ENCODE measurements at regions not wholly inside any gene's neighbourhood (a gene's known extent, or its start where the extent isn't known, plus 50 kb on each side); places are given as distances from the start of the nearest gene placed in this dataset.
"Not testable (repeated sequence)": the region's sequence is repeated elsewhere in the genome, so short reads cannot be mapped to it uniquely, and the experiment has no call there.

- intact Hi-C loops (cut with DNase I; ENCODE audit: low total_unique reads): no loop called here
- 53 to 88% (median 69%) methylated on average over 1 of the region's 1 CpG for whole genome bisulfite sequencing, 5 donors
- Histone ChIP-seq H3K4me1 (no peaks in the 10 kb centered on the region), H3K36me3 (no peaks in the 10 kb centered on the region), H3K27me3 (replicated peaks in 1 of 7) (no peaks in the 10 kb centered on the region), H3K27ac (no peak overlapping the region), H3K4me3 (no peak overlapping the region), H3K9me3 (peaks cover 0 to 3% (median 0%) of the 10 kb centered on the region in 8 donors)
- no peak for DNase-seq
- no peak for TF ChIP-seq CTCF (IDR thresholded peaks at IDR 0.05 in 8 of 11, conservative IDR thresholded peaks at IDR 0.05 in 3 of 11)
- TF ChIP-seq POLR2A (IDR thresholded peaks at IDR 0.05): no peak
- TF ChIP-seq POLR2AphosphoS5 (IDR thresholded peaks at IDR 0.05): no peak
These were observed 136.8 kb downstream of the KLF8 start for GRCh38 chrX:56368962-56369361.

GRCh38 chrX:56379984-56380780 lies 148.0 kb downstream of the KLF8 start:
- WGBS, 5 donors: 93 to 98% (median 95%) methylated on average over 9 to 41 of the region's 41 CpGs
- H3K27ac ChIP-seq; H3K36me3 ChIP-seq; H3K4me3 ChIP-seq; H3K27me3 ChIP-seq (replicated peaks in 1 of 7); intact Hi-C loops (cut with DNase I; ENCODE audit: low total_unique reads); H3K9me3 ChIP-seq; H3K4me1 ChIP-seq: not testable (repeated sequence)
- peak; percentile 57 for DNase-seq

- DNase-seq: no peak
- Histone ChIP-seq H3K4me3 (no peak overlapping the region), H3K27ac (no peak overlapping the region), H3K4me1 (no peaks in the 10 kb centered on the region), H3K9me3 (no peaks in the 10 kb centered on the region), H3K27me3 (replicated peaks in 1 of 7) (no peaks in the 10 kb centered on the region), H3K36me3 (no peaks in the 10 kb centered on the region)
- intact Hi-C loops (cut with DNase I; ENCODE audit: low total_unique reads): no loop called here
- WGBS, 5 donors: 31 to 61% (median 39%) methylated on average over 3 of the region's 3 CpGs
- TF ChIP-seq POLR2AphosphoS5 (IDR thresholded peaks at IDR 0.05) (no peak), POLR2A (IDR thresholded peaks at IDR 0.05) (no peak), CTCF (IDR thresholded peaks at IDR 0.05 in 8 of 11, conservative IDR thresholded peaks at IDR 0.05 in 3 of 11) (no peak)
These were observed 150.1 kb downstream of the KLF8 start for GRCh38 chrX:56382278-56382677.

- Histone ChIP-seq H3K27ac (peak overlapping the region in 1 of 8 donors; percentile 20), H3K4me3 (peak overlapping the region in 1 of 8 donors; percentile 15), H3K36me3 (no peaks in the 10 kb centered on the region), H3K4me1 (no peaks in the 10 kb centered on the region), H3K9me3 (no peaks in the 10 kb centered on the region), H3K27me3 (replicated peaks in 1 of 7) (no peaks in the 10 kb centered on the region)
- WGBS, 5 donors: 16 to 56% (median 38%) methylated on average over 1 of the region's 1 CpG
- no peak for TF ChIP-seq POLR2A (IDR thresholded peaks at IDR 0.05)
- no peak for TF ChIP-seq POLR2AphosphoS5 (IDR thresholded peaks at IDR 0.05)
- DNase-seq: no peak
- intact Hi-C loops (cut with DNase I; ENCODE audit: low total_unique reads): no loop called here
These were observed 153.2 kb downstream of the KLF8 start for GRCh38 chrX:56385336-56385735.

- 36 to 64% (median 60%) methylated on average over 1 of the region's 1 CpG for WGBS, 5 donors
- no peak for DNase-seq
- H3K27me3 ChIP-seq (replicated peaks in 1 of 7): no peaks in the 10 kb centered on the region
- peak overlapping the region in 1 of 8 donors; percentile 15 for H3K4me3 ChIP-seq
- intact Hi-C loops (cut with DNase I; ENCODE audit: low total_unique reads): no loop called here
- H3K4me1 ChIP-seq: no peaks in the 10 kb centered on the region
- H3K27ac ChIP-seq: peak overlapping the region in 1 of 8 donors; percentile 20
- no peaks in the 10 kb centered on the region for H3K9me3 ChIP-seq
- no peaks in the 10 kb centered on the region for H3K36me3 ChIP-seq
- no peak for TF ChIP-seq POLR2A (IDR thresholded peaks at IDR 0.05)
- TF ChIP-seq POLR2AphosphoS5 (IDR thresholded peaks at IDR 0.05): no peak
- no peak for TF ChIP-seq CTCF (IDR thresholded peaks at IDR 0.05 in 8 of 11, conservative IDR thresholded peaks at IDR 0.05 in 3 of 11)
These were observed 153.8 kb downstream of the KLF8 start for GRCh38 chrX:56385960-56386359.

Measured in spleen (tissue), 11 donors.